GM21528 (cell line): ENCODE measurements at regions not wholly inside any gene's neighbourhood (a gene's known extent, or its start where the extent isn't known, plus 50 kb on each side); places are given as distances from the start of the nearest gene placed in this dataset.
"Not testable (repeated sequence)": the region's sequence is repeated elsewhere in the genome, so short reads cannot be mapped to it uniquely, and the experiment has no call there.

Source experiments
- ATAC-seq: cut with Tn5 transposase; IDR thresholded peaks from one replicate; pipeline ENCODE4 v1.9.1; 2021; ENCODE audit warnings: mild to moderate bottlenecking, moderate library complexity; ENCODE audit not compliant: unreplicated experiment, low FRiP score

DNA sequence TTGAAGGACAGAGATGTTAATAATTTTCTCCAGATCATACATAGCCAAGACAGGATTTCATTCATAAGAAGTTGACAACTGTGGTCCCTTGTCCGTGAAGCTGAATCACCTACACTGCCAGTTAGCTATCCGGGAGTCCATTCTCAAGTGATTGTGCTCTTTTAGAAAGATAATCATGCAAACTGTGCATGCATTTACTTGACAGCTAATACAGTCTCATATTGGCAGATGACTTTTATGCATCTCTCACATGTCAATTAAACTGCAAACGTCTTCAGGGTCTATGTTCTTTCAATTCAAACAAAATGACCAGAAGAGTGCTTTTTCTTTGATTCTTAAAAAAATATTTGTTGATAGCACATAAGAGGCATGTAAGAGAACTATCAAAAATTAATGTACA lies 1572.9 kb downstream of the C4orf33 start:
- ATAC-seq: no peak

DNA sequence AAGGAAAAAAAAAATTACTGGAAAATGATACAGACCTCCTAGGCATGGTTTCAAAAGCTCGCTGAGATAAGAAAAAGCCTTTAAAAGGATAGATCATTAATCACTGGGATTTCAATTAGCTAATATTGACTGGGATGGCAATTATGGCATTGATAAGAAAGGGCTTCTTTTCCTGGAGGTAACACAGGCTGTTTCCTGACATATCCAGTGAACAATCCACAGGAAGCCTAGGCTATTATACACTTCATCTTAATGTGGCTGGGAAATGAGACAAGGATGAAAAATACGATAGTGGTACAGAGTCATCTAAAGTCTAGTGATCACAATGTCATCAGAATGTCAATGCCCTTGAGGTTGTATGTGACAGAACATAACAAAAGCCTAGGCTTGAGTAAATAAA lies 1579.3 kb downstream of the C4orf33 start:
- ATAC-seq: no peak

- ATAC-seq: no peak
Measured at GRCh38 chr4:130689181-130689580, 1593.2 kb downstream of the C4orf33 start.

DNA sequence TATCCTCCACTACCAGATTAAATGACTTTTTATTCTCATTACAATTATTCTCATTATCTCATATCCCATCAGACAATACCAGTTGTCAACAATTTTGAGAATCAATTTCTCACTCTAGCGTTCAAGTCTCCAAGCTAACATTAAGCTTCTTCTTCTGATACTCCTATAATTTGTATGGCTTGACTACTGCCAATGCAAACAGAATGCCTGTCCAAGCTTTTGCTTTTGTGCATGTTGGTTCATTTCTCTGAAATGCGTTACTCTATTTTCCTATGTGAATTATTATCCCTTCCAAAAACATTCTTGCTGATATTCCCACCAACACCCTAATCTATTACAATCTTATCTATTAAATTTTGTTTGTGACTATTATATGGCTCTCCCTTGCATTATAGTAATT lies 1602.3 kb downstream of the C4orf33 start:
- ATAC-seq: no peak

- no peak for ATAC-seq
Measured at GRCh38 chr4:130699004-130699403, 1603.1 kb downstream of the C4orf33 start.

DNA sequence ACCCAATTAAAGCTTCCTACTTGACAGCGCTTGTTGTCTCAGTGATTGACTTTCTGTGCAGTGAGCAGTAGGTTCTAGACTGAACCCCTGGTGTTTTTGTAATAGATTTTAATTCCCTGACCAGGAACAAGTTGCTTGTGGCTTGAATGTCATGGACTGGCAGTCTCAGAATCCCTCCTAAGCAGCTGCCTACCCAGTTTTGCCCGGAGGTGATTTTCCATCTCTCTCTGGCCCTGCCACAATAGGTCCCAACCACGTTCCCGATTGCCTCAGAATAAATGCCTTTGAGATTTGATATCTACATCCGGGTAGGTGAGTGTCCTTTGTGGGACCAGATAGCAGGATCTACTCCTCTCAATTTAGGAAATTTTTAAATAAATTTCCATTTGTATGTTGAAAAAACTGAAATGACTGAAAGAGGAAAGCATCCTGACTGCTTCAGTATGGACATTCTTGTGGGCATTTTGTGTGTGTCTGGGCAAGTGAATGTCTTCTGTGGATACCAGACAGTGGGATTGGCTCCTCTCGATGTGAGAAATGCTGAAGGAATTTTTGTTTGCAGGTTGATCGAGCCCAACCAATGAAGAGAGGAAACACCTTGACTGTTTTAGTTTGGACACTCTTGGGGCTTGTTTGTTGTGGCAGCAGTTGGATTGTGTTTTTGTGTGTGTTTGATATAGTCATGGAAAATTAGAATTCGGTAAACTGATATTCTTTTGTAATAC lies 1607.4 kb downstream of the C4orf33 start:
- ATAC-seq: no peak

- no peak for ATAC-seq
Measured at GRCh38 chr4:130705023-130705422, 1609.1 kb downstream of the C4orf33 start.

DNA sequence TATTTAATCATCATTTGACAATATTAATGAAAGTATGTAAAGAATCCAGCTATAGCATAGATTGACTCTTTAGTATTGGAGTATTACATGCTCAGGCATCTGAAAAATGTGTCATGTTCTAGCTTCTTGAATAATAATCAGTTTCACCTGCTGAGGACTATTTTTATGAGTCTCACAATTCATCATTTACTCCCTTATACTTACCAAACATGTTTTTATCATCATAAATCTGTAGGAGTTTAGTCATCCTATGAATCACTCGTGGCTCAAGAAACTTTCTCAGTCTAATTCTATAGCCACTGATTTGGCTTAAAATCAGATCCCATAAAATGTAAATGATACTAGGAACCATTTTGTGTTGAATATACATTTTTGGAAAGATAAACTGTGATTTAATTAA lies 1616.1 kb downstream of the C4orf33 start:
- ATAC-seq: no peak

- ATAC-seq: no peak
Measured at GRCh38 chr4:130714006-130714405, 1618.1 kb downstream of the C4orf33 start.

GRCh38 chr4:130722361-130722760 lies 1626.4 kb downstream of the C4orf33 start:
- no peak for ATAC-seq

DNA sequence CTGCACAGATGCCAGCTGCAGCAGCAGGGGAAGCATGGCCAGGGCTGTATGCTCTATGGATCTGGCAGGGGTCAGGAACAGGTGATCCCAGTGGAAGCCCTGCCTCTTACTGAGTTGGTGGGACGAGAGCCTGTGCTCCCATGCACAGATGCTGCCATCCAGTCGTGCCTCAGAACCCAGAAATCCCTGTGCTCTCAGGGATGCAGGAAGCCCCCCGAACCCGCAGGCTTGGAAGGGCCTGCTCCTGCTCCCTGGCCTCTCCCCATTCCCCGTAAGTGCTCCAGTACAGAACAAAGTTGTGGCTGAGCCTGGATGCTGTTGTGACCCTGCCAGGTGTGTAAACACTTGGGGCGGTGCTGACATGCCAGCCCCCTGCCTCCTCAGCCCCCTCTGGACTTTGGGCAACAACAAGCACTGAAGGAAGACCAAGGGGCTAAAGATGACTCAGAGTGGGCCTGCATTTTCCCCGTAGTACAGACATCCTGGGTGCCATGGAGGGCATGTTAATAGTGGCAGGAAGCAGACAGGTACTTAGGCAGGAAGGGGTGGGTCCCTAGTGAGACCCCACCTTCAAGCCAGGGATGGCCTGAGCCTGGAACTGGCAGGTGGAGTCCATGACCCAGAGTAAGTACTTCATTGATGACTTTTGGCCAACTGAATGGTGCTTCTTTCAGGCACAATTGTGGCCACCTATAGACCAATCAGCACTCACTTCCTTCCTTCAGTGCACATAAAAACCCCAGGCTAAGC lies 1640.7 kb downstream of the C4orf33 start:
- no peak for ATAC-seq

DNA sequence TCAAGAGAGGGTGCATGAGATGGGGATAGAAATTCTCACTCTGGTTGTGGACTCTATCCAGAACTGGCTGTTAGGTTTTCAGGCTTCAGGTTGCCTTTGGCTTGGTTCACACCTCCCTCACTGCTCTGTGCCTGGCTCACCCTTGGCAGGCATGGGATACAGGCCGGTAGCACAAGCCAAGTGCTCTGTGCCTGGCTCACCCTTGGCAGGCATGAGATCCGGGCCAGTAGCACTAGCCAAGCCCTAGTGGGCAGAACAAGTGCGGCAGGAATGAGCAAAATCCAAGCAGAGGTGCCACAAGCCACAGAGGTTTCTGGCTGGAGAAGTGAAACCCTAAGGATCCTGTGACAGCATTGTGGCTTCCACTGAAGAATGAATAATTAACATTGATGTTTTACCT lies 1642.3 kb downstream of the C4orf33 start:
- no peak for ATAC-seq

DNA sequence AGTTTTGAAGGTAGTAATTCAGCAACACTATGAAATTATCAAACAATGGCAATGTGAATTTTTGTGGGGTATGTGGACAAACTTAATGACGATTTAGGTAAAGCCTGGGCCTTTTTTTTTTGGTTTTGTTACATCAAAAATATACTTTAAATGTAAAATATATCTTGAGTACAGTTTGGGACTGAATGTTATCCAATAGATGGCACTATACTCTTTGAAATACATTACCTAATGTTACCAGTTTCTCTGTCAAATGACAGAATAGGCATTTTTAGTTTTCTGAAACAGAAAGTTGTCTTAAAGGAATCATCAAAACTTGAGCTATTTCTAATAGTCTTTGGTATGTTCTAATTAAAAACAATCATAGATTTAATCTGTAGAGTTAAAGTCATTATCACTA lies 1651.9 kb downstream of the C4orf33 start:
- no peak for ATAC-seq

DNA sequence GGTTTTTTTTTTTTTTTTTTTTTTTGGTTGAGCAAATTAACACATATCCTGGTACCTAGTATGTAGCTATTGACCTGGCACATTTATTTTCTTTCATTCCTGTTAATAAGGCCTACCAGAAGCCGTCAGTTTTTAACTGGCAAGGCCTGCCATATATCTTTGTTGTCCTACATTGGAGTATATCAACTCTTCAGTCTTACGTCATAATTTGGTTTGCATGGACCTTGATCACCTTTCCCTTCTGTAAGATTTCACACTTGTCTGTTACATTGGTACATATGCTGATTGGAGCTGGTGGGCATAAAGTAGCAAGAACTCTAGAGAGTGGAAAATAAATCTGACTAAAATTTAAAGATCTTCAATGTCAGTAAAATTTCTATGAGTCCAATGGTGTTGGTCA lies 1658.0 kb downstream of the C4orf33 start:
- ATAC-seq: no peak

- no peak for ATAC-seq
Measured at GRCh38 chr4:130760246-130760645, 1664.3 kb downstream of the C4orf33 start.

GRCh38 chr4:130767384-130767783 lies 1671.4 kb downstream of the C4orf33 start:
- not testable (repeated sequence) for ATAC-seq

DNA sequence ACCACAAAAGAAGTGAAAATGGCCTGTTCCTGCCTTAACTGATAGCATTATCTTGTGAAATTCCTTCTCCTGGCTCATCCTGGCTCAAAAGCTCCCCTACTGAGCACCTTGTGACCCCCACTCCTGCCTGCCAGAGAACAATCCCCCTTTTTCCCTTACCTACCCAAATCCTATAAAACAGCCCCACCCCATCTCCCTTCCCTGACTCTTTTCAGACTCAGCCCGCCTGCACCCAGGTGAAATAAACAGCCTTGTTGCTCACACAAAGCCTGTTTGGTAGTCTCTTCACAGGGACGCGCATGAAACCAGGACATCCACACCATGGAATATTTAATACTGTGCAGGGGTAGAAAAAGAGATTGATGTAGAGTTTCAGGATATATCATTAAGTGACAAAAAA lies 1677.0 kb downstream of the C4orf33 start:
- not testable (repeated sequence) for ATAC-seq

- no peak for ATAC-seq
Measured at GRCh38 chr4:130808492-130808891, 1712.5 kb downstream of the C4orf33 start.

DNA sequence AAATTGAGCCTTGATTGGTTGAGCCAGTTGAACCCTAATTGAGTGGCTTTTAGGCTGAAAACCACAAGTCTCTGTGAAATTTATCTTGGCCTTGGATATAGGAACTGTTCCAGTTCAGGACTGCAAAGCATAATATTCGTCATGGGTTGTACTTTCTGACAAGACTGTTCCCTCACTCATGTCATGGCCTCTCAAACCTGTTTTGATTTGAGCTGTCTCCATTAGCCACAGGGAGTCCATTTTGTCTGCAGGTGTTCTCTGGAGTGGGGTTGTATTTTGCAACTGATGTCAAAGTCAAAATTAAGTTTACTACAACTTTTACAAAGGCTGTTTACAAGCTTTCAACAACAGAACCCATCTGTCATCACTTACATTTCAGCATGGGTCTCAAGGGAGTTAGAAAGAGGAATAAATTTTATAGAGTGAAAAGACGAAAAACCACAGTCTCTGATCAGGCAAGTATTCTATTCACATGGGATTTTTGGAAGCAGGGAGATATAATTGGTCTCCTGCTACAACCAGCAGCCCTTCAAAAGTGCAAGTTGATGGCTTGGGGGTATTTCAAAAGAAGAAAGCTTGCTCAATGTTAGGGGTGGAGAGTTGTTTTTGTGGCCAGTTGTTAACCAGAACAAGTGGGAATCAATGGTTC lies 1716.3 kb downstream of the C4orf33 start:
- ATAC-seq: no peak

DNA sequence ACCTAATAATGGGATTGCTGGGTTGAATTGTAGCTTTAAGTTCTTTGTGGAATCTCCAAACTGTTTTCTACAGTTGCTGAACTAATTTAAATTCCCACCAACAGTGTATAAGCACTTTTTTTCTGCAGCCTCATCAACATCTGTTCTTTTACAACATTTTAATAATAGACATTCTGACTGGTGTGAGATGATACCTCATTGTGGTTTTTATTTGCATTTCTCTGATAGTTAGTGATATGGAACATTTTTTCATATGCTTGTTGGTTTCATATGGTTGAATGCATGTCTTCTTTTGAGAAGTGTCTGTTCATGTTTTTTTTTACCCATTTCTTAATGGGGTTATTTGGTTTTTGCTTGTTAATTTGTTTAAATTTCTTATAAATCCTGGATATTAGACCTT lies 1718.9 kb downstream of the C4orf33 start:
- no peak for ATAC-seq

DNA sequence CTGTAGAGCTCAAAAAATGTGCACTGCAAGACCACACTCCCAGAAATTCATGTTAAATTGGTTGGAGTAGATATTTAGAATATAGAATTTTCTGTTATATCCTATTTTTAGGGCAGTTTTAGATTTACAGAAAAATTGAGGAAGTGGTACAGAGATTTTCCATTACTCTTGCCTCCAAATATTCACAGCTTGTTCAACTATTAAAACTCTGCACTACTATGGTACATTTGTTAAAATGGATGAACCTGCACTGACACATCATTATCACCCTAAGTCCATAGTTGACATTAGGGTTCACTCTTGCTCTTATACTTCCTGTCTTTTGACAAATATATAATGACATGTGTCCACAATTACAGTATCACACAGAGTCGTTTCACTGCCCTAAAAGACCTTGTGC lies 1724.5 kb downstream of the C4orf33 start:
- no peak for ATAC-seq

GRCh38 chr4:130825284-130825683 lies 1729.3 kb downstream of the C4orf33 start:
- no peak for ATAC-seq
